ENCODE measurements at regions not wholly inside any gene's neighbourhood (a gene's known extent, or its start where the extent isn't known, plus 50 kb on each side); places are given as distances from the start of the nearest gene placed in this dataset.

DNA sequence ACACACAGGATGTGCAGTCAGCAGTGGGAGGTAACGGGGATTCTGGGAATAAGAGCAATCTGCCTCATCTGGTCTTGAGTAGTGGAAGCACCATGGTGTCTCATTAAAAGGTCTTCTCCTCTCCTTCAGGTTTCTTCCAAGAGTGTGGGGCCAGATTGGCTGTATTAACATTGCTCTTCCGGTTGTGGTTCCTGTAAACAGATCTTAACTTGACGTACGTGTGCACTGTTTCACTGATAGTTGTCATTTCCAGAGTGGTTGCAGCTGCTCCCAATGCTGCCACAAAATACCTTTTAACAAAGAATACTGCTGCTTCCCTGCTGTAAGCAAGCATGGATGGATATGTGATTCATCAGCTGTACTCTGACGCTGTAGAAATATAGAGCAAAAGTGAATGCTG, 1443.4 kb upstream of the TENM3 start:
- no peak for DNase-seq

DNA sequence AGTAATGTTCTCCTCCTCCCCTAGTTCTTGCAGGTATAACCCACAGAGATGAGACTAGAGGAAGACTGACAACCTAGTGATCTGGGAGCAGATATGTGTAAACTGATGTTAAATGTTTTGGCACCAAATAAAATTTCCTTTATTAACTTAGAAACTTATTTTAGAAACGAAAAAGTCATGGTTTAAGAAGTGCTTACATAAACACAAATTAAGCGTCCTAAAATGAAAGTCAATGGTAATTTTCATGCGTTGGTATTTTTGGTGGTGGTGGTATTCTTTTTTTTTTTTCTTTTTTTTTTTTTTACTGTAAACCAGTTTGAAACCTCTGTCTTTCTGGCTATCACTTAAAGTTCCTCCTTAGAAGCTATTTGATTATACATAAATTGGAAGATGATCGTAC, 1438.1 kb upstream of the TENM3 start:
- DNase-seq = no peak

DNA sequence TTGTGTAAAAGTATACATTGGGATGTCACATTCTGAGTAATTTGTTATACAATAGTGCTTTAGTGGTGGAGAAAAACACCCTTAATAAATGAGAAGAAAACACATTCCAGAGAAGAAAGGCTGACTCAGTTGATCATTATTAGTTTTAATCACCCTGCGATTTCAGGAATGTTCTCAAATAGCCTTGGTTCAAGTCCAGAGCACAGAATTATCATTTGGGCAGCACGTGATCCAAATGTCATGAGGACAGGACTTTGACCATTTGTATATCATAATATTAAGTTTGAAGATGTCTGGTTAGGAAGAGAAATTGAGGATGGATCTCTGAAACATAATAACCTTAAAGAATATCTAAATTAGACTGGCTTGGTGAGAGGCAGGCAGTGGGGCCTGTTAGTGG, 1434.3 kb upstream of the TENM3 start:
- no peak for DNase-seq

DNA sequence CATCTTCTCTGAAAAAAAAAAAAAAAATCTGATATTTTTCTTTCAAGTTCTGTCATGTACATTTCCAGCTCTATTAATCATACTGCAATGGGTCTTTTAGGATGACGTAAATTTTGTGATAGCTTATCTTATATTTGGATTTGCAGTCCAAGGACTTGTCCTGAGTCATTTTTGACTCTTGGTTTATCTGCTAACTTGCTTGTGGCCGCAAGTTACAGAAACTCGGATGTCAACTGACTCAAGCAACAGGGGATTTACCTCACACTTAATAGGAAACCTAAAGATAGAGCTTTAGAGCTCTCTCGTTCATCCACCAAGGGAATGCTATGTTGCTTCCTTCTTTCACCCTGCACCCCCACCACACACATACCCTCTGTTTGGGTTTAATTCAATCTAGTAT, 1433.8 kb upstream of the TENM3 start:
- no peak for DNase-seq

DNA sequence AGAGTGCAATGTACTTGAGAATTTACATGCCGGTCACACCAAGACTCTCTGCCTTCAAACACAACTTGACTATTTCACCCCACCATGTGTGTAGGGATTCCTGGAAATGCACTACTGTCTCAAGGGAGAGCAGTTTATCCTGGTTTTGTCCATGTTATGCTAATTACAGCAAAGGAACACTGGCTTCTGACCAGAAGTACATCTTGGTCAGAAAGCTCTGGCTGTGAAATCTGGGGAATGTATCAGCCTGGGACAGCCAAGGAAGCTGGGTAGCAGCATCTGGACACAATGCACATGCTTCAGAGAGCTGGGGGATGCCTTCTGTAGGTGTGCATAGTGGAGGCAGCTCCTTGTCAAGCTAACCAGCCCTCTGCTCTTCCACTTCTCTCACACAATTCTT, 1432.6 kb upstream of the TENM3 start:
- DNase-seq = no peak

DNA sequence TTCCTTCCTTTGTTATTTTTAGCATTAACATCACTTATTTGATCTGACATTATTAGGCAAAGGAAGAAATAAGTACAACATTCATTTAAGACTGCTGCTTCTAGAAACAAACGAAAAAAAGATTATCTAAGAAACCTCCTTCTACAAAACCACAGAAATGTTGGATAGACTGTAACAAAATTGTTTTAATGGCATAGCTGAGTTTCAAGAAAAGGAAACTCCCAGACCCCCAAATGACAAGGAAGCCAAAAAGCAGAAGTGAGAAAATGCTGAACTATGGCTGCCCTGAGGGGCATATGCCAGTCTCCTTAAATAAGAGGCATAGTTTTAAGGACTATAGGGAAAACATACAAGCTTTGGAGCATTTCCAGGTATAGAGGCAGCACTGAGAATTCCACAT, 1431.6 kb upstream of the TENM3 start:
- no peak for DNase-seq

DNA sequence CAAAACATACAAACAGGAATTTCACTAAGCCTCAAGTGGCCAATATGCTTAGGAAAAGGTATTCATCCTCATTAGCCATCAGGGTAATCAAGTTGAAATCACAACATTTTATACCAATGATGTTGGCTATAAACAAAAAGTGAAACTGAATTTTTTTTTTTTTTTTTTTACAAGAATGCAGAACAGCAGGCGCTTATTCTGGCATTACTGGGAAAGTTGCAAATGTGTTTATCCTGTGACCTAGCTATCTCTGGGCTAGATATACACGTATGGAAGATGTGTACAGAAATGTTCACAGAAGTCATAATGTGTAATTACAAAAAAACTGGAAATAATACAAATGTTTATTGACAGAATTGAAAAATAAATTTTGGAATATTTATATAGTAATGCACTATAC, 1430.4 kb upstream of the TENM3 start:
- DNase-seq = no peak

DNA sequence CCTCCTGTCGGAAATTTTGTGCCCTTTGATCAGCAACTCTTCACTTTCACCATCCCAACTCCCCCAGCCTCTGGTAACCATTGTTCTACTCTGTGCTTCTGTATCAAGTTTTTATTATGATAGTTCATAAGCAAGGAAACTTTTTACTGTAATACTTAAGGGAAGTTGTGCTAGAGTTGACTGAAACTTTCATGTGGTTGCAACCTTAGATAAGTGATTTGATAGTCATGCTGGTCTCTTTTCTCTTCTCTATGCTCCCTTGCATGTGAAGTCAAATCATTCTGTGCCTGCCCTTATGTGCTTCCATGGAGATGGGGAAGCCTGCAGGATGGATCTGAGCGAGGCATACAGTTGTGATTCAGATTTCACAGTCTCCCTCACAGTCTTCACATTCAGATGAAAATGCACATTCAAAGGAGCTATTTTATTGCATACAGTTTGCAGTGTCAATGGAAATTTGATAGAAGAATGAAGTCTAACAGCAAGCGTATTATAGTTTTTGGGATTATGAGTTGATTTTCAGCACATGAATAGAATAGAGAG, 1428.3 kb upstream of the TENM3 start:
- no peak for DNase-seq

DNA sequence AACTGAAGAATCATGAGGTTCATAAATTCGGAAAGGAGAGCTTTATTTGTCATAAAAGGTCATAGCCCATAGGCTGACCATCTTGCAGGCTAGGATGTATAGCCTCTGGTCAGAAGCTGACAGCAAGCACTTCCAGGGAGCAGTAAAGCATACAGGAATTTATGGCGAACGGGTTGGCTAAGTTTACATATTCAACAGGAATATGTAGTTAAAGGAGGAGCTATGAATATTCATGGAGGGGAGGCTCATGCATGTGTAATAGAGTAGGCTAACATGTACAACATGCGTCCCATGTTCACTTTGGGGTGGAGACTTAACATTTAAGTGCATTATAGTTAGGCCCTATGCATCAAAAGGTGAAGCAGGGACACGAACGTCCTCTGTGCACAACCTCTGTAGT, 1425.7 kb upstream of the TENM3 start:
- no peak for DNase-seq

DNA sequence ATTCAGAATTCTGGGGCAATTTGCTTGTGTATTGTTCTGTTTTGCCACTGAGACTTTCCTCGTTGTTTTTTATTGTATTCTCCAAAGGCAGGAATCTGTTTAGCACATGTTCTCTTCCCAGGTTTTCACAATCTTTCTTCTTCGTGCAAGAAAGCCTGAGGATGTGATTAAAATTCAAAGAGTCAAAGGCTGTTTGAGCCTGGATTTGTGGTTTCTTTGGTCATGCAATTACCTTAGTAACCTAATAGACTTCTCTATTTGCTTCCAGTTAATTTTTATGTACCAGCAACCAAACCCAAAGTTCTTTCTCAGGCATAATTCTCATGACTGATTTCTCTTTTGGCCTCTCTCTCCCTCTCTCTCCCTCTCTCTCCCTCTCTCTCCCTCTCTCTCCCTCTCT, 1420.1 kb upstream of the TENM3 start:
- DNase-seq = no peak

DNA sequence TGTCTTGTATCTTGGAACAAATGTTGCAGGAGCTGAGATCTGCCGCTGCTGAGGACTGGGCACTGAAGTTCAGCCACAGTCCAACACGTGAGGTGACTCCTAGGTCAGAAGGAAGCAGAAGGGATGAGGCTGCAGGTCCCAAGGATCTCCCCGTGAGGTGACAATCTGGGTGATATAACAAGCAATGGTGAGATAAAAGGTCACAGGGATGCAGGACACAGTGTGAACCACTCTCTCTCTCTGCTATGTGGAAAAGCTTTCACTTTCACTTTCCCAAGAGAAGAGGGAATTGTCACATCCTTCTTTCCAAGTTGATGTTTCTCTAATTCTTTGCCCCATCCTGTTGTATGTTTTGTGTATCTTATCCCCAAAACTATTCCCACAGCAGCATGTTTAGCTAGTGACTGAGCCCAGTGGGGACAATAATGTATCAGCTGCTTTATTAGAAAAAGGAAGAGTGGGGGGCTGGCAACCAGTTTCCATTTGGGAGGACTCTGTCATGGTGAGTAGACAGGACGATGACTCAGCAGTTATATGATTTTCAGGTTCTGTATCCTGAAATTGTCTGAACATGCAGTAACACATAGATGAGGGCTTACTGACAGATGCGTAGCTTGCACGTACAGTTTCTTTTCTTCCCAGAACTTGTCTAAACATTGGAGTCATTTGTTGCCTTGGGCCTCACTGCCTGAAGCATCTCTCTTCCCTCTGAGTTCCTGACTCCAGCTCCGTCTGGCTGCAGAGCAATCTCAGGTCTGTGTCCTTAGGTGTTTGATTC, 1415.8 kb upstream of the TENM3 start:
- DNase-seq = no peak

DNA sequence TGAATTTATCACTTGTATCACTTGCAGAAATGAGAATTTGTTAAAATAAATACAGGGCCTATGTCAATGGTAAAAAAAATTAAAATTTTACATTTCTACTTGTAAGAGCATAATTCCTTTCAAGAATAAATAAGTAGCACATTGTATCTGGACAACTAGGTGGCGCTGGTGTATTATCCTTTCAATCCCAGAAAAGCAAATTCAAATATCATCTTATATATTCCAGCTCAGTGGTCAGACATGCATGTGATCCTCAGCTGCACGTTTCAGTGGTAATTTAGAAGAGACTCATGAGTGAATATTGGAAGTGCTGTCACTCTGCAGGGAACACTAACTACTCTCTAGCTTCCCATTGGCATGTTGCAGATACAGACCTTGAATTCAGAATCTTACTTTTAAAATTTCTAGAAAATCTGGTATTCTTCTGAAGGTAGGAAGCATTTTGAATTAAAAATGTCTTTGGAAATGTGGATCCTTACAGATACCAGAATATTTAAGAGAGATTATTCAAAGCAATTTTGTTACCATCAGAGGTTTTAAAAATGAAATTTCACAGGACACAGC, 1414.7 kb upstream of the TENM3 start:
- DNase-seq = no peak

DNA sequence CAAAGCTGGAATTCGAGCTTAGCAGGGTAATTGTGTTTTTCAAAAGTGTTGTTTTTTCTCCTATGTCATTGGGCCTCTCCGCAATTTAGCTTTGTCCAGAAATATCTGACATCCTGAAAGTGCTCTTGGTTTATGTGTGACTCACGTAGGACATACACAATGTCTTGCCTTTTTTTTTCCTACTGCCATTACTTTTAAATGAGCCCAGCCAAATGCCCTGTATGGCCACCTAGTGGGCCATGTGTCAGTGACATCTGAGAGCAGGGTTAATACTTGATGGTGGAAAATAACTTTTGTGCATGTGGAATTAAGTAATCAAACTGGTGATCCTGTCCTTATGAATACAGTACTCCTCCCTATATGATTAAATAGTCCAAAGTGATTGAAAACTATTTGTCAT, 1411.1 kb upstream of the TENM3 start:
- DNase-seq = no peak

DNA sequence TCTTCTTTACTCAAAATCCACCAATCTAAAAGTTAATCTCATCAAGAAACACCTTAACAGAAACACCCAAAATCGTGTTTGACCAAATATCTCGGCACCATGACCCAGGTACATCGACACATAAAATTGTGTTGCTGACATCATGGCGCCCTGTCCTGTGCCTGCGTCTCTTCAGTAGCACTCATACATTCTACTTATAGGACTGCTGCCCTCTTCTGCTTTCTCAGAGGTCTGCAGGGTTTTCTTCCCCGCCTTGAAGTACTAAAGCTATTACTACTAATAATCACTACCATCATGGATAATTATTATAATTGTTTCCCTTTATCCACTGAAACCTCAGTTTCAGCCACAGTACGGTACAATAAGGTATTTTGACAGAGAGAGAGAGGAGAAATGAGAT, 1403.1 kb upstream of the TENM3 start:
- DNase-seq = no peak

DNA sequence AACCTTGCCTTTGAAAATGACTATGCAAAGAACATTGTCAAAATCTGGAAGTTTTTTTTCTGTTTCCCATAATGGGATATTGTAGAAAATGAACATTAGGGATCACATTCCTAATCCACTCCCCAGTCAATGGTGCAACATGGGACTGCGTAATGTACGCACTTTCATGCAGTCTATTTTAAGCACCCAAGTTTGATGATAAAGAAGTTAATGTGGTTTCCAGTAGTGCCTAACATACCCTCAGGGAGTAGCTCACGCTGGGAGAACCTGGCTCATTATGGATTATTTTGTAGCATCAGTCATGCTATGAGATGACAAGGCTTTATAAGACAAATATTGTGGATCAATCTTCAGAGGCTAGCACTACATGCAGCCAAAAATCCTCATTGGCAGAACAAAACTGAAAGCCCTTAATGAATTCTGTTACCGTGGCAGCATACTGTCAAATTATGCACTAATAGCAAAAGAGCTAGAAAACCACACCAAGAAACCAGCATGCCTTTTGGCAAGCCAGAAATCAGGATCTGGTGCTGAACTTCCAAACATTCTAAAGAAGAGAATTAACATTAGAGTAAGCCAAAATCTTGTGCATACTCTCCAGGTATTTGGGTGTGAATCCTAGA, 1392.8 kb upstream of the TENM3 start:
- DNase-seq = no peak

DNA sequence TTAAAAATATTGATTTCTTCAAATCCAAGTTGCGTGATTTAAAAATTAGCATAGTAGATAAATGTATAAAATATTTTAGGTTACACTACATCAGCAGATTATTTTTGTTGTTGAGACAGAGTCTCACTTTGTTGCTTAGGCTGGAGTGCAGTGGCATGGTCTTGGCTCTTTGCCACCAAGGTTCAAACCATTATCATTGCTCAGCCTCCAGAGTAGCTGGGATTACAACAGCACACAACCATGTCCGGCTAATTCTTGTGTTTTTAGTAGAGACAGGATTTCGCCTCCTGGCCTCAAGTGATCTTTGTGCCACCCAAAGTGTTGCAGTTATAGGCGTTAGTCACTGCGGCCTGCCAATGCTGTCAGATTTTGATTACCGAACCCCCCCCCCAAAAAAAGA, 1390.5 kb upstream of the TENM3 start:
- DNase-seq = no peak

DNA sequence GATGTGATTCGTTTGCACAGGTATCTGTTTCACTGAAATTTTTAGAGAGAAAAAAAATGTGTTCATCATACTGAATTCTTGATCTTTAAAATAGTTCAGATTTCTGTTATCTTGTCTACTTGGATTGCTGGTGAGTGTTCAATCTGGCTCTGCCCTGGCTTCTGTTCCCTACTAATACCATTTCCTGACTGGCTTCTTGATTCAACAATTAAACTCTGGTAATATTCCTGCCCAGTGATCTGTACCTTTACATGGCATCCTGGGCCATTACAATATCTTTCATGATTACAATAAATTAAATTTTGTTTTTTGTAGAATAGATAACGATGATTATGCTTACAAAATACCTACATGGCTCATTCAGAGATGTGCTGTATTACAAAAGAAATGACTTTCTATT, 1388.0 kb upstream of the TENM3 start:
- no peak for DNase-seq

DNA sequence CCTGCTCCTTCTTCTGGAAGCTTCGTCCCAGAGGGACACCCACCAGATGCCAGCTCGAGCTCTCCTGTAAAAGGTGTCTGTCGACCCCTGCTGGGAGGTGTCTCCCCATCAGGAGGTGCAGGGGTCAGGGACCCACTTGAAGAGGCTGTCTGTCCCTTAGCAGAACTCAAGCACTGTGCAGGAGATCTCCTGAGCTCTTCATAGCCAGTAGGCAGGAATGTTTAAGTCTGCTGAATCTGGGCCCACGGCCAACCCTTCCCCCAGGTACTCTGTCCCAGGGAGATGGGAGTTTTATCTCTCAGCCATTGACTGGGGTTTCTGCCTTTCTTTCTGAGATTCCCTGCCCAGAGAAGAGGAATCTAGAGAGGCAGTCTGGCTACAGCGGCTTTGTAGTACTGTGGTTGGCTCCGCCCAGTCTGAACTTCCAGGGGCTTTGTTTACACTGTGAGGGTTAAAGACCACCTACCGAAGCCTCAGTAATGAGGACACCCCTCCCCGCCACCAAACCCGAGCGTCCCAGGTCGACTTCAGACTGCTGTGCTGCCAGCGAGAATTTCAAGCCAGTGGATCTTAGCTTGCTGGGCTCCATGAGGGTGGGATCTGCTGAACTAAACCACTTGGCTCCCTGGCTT, 1383.0 kb upstream of the TENM3 start:
- no peak for DNase-seq

DNA sequence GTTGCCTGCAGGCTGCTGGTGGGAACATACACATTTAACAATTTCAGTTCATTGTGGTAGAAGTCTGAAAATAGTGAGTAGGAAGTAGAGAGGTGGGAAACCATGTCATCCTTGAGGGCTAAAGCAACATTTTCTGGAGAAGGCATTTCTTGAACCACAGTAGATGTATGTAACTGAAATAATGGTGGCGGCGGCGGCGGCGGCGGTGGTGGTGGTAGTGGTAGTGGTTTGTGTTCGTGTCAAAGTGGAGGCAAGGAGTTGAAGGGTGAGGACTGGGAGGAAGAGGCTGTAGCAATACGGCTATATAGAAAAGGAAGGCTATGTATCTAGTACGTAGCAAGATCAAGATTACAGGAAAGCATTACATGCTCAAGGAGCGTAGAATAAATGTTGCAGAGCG, 1381.6 kb upstream of the TENM3 start:
- DNase-seq = no peak

DNA sequence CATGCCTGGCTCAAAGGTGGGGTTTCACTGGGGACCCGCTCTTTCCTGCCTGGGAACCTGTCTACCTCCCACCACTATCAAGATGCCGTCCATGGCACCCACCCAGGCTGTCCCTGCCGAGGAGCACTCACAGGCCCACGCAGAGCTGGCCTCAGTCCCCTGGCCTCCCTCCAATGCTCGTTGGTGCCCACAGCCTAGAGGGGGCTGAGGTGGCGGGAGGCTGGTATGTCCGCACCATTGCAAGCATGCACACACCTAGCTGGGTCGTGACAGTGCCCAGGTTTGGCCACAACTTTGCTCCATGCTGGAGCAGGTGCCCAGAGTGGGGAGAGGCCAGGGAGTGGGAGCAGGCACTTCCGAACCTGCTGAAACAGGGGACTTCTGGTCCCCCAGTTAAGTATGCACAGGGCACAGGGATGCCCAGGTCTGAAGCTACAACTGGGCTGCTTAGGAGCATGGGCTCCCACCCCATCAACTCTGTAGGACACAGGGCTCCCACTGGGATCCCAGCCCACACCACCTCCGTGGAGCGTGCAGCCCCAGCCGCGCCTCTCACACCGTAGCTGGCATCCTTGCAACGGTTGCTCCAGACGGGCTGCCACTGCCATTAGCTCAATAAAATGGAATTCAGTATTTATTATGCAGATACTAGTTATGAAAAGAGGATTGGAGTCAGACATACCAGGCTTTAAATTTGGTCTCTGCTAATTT, 1376.1 kb upstream of the TENM3 start:
- no peak for DNase-seq

DNA sequence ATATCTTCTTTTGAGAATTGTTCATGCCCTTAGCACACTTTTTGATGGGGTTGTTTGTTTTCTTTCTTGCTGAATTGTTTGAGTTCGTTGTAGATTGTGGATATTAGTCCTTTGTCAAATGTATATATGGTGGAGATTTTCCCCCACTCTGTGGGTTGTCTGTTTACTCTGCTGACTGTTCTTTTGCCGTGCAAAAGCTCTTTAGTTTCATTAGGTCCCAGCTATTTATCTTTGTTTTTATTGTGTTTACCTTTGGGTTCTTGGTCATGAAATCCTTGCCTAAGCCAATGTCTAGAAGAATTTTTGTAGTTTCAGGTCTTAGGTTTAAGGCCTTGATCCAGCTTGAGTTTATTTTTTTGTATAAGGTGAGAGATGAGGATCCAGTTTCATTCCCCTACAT, 1372.6 kb upstream of the TENM3 start:
- no peak for DNase-seq

DNA sequence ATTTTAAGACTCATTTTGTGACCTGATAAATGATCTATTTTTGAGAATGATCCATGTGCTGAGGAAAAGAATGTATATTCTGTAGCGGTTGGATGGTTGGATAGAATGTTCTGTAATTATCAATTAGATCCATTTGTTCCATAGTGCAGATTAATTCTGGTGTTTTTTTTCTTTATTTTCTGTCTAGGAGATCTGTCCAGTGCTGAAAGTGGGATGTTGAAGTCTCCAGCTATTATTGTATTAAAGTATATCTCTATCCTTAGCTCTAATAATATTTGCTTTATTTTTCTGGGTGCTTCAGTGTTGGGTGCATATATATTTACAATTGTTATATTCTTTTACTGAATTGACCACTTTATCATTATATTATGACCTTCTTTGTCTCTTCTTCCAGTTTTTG, 1344.9 kb upstream of the TENM3 start:
- DNase-seq = no peak

DNA sequence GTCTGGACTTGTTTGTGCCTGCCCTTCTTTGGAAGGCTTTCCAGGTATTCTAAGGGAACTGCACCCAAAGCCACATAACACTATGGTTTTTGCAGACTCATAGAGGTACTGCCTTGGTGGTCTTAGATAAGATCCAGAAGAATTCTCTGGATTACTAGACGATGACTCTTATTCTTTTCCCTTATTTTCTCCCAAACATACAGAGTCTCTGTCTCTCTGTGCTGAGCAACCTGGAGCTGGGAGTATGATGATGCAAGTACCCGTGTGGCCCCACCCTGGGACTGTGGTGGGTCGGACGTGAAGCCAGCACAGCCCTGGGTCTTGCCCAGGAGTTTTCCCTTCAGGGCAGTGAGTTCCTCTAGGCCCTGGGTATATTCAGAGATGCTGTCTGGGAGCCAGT, 1342.4 kb upstream of the TENM3 start:
- no peak for DNase-seq
